HG02885 (cell line): ENCODE measurements at regions not wholly inside any gene's neighbourhood (a gene's known extent, or its start where the extent isn't known, plus 50 kb on each side); places are given as distances from the start of the nearest gene placed in this dataset.
"Not testable (repeated sequence)": the region's sequence is repeated elsewhere in the genome, so short reads cannot be mapped to it uniquely, and the experiment has no call there.

ENCODE experiments used
- ATAC-seq: cut with Tn5 transposase; IDR thresholded peaks from one replicate; pipeline ENCODE4 v1.9.1; 2021; ENCODE audit warnings: mild to moderate bottlenecking; ENCODE audit not compliant: unreplicated experiment, poor library complexity

DNA sequence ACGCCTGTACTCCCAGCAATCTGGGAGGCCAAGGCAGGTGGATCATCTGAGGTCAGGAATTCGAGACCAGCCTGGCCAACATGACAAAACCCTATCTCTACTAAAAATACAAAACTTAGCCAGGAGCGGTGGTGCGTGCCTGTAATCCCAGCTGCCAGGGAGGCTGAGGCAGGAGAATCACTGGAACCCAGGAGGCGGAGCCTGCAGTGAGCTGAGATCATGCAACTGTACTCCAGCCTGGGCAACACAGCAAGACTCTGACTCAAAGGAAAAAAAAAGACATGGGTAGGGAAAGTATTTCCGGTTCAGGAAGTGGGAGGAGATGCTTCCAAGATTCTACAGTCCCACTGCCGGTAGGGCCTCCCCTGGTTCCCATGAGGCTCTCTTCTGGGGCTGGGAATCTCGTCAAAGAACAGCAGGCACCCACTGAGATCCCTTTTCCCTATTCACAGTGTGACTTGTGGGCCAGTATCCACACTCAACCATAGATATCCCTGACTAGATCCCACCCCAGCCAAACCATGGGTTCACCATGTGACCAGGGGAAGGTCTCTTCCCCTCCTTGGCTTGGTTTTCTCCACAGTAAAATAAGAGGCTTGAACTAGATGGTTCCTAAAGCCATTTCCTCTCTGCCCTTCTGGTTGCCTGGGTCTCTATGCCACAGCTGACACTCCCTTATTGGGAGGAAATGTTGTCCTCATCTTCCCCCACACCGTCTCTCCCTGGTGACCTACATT, 443.3 kb downstream of the BUD13 start:
- ATAC-seq, result no peak

DNA sequence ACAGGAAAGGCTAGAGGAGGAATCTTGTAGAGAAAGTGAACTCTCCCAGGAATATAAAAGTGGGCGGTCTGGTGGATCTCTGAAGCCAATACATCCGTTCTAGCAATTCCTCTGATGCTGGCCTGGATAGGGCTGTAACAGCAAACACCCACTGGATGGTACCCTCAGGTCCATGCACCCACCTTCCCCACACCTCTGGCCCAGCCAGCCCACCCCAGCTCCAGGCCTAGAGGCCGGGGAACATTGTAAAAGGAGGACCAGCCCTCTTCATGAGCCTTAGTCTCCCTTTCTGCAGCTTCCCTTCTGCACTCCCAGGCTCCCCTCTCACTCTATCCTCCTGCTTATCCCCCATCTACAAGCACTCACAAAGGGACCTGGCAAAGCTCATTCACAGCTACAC, 443.9 kb downstream of the BUD13 start:
- ATAC-seq, result no peak

DNA sequence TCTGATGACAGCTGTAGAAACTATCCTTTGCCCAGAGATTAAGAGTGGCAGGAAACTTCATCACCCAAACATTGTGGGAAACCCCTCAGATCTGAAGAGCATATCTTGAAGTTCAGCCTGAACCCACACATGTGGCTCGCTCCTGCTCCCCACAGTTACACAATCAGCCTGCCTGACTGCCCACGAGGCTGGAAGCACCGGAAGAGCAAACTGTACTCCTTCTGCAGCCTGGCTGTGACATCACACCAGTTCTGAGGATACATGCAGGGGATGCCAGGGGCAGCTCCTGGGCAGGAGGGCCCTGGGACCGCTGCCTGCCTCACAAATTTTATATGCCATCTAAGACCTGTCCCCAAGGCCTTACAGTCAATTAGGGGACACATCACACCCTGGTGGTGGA, 444.4 kb downstream of the BUD13 start:
- no peak for ATAC-seq

DNA sequence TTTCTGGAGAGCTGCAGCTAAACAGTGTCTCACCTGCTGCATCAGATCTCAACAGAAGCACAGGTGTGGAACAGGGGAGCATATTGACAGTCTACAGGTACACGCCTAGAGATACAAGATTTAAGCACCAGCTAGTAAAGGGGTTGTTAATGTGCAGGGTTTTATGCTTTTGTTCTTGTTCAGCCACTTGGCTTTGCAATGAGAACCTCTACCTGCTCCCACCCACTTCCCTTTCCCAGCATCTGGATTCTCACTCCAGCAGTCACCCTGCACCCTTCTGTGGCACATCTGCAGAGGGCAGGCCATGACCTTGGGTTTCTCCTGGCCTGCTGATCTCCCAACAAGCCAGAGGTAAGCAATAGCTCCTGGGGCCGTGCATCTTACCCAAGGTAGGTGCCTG, 446.6 kb downstream of the BUD13 start:
- no peak for ATAC-seq

DNA sequence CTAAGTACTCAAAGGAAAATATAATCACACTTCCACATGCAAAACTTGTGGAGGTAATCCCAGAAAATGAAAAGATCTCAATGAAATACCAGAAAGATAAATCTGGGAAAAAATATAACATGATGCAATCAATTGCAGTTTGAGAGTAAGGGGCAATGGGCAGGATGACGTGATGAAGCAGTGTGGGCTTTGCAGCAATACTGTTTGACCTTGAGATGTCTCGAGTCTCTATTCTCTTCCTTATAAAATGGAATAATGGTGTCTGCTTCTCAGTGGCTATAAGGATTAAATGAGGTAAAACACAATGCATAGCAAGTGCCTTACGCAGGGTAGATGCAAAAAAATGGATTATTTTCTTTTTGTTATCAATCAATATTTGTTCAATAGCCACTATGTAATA, 447.5 kb downstream of the BUD13 start:
- no peak for ATAC-seq

DNA sequence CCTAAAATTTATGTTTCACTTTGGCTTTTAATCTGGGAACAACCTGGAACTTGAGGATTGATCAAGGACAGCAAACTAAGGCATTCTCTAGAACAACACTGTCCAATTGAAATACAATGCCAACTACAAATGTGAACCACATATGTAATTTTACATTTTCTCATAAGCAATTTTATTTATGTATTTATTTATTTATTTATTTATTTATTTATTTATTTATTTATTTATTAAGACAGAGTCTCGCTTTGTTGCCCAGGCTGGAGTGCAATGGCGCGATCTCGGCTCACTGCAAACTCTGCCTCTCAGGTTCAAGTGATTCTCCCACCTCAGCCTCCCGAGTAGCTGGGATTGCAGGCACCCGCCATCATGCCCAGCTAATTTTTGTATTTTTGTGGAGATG, 448.7 kb downstream of the BUD13 start:
- not testable (repeated sequence) for ATAC-seq

DNA sequence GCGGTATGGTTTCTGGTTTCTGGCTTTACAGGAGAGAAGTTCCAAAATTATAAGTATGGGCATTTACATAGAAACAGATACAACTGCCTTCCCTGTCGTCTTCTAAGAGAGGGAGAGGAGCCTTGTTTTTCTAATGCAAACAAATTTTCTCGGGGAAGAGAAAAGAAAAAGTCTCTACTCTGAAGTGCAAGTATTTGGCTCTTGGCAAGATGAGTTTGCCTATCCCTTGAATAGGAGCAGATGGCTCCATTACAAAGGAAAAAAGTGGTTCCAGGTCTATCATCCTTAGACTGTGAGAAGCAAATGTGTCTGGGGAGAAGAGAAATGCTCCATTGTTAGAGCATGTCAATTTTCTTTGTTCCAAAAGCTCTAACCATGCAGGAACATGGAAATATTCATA, 455.6 kb downstream of the BUD13 start:
- no peak for ATAC-seq

DNA sequence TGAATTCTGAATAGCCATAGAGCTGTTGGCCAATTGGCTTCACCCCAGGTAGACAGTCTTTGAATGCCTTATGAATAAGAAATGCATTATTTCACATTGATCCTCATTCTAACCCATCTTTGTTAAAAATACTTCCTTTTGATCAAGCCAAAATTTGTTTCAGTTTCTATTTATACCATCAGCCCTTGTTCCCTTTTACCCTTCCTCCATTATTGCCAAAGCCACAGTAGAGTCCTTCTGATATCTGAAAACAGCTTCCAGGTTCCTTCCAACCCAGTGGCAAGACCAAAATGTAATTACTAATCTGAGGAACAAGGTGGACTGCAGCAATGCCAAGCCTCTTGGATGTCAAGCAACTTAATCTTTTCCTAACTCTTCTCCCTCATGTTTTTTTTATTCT, 458.8 kb downstream of the BUD13 start:
- ATAC-seq, result no peak

DNA sequence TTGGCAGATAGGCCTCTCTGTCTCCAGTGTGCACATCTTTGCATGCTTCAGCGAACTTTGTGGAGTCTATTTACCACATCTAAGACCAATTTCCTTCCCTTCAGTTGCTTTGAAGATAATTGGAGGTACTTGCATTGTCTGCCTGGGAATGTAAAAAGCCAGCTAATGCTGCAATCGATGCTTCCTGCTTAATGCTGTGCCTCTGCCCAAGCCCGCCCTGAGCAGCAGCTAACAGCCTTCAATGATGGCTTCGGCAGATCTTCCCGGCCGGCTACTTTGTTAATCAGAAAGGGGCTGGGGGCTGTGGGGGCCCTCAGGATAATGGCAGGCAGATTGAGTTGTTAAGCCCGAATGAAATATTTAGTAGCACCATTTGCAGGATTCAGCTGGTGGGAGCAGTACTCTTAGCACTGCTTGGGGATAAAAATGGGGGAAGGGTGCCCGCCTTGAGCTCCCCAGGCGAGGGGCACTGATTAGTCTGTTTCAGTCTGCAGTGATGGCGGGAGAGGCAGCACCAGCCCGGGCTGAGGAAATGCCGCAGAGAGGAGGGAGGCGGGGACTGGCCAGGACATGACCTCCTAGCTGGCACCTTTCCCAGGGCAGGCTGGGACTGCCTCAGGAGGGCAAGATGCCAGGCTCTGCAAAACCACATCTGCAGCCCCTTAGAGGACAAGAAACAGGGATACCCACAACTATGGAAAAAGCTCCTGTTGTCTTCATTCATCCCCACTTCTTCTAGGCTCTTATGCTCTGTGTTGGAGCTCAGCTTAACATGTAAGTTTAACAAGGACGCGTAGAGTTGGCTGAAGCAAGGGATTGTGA, 460.0 kb downstream of the BUD13 start:
- ATAC-seq, result no peak

DNA sequence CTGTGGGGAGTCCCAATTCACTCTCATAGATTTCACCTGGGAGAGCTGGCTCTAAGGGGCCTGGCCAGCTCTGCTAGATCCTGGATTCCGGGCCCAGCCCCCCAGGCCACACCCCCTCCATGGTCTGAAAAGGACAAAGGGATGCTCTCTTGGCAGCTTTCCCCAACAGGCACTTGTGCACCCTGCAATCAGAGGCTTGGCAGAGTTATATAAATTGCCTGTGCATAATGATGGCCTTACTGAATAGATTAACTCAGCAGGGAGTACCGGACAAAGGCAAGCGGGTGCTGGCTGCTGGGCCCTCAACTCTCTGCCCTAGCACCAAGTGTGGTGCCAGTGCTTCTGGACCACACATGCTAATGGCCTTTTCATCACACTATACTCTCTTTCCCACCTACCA, 461.6 kb downstream of the BUD13 start:
- ATAC-seq, result no peak

DNA sequence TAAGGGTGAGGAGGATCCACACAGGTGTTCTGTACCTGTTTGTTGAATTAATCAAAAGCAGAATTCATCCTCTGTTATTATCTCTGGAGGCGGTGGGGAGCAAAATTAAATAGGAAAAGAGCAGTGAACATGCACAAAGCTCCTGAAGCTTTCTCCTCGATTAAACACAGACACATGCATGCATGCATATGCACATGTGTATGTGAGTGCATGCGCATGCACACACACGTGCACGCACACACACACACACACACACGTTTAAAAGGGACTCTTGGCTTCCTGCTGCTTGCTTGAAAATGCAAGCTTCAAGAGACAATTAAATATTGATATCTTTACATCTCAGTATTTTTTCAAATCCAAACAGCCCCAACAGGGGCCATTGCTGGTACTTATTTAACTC, 462.1 kb downstream of the BUD13 start:
- no peak for ATAC-seq

DNA sequence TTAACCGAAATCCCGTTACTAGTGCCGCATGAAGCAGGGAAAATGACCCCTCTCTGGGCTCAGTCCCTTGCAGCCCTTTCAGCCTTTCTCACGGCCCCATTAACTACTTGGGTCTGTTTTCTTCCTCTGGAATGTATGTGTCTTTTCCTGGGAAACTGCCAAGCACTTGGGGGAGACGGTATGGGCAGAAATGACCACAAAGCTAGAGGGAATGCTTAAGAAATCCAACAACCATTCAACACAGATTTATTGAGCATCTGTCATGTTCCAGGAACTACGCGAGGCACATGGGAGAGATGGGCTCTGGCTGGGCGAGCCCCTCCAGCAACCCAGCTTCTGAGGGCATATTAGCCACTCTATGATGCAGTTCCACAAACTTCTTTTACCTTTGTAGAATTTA, 462.6 kb downstream of the BUD13 start:
- ATAC-seq, result no peak

DNA sequence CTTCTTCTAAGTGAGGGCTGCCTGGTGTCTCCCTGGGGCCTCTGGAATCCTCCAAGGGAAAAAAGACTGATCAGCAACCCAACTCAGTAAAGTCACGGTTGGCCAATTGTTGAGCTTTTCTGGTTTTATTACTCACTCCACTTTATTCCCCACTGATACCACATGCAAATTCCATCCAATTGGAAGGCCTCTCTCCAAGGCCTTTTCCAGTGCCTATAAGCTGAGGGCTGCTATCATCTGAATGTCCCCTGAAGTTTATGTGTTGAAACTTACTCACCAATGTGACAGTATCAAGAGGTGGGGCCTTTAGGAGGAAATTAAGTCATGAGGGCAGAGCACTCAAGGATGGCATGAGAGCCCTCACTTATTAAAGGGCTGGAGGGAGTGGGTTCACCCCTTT, 463.3 kb downstream of the BUD13 start:
- ATAC-seq, result no peak

DNA sequence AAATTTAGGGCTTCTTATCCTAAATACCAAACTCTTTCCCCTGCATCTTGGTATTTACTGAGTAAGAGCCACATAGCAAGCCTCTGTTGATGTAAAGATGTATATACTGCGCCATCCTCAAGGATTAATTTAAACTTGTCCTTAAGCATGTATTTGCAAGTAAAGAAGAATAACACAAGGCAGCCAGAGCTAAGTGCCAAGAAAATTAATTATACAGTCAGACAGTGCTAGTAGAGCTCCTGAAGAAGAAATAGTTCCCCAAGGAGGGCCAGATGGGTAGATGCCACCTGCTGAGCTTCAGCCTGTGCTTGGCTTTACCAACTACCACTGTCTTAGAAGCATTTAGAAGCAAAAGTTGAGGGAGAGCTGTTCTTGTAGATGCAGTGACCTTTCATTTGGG, 470.0 kb downstream of the BUD13 start:
- ATAC-seq, result no peak

DNA sequence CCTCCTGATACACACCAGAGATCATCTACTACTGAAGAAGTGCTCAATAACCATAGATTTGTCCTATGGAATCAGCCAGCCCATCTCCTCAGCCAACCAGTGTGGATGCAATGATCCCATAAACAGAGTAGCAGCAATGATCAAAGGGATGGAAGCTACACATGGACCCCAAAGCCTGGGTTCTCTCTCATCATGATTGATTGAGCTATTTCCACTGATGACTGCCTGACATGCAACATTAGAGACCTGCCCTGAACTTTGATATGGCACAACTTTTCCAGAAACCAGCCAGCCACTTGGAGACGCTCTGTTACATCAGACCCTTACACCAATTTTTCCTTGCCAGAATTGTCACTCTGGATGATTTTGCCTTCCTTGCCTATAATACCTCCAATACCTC, 471.6 kb downstream of the BUD13 start:
- ATAC-seq, result no peak

DNA sequence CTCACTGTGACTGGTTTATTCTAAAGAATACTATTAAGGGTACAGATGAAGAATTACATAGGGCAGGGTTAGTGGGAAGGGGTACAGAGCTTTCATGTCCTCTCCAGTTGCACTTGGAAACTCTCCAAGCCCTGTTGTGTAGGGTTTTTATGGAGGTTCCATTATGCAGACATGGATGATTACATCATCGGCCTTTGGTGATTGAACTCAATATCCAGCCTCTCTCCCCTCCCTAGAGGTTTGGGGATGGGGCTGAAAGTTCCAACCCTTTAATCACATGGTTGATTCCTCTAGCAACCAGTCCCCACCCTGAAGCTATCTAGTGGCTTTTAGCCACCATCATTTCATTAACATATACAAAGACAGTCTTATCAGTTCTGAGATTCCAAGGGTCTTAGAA, 472.6 kb downstream of the BUD13 start:
- no peak for ATAC-seq

DNA sequence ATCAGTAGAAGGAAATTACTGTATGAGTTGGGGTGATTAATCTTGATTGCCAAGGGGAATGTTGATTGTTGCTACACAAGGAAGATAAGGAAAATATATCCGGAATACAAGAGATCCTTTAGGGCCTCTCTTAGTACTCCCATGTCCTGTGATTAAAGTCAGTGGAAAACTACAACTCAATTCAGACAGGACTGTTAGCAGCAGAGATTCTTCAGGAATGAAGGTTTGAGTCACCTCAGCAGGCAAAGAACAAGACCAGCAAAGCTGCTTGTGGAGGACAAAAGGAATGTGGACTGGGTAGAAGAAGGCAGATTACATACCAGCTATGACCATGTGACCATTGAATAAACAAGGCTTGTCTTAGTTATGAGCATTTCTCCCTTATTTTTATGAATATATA, 478.2 kb downstream of the BUD13 start:
- no peak for ATAC-seq

DNA sequence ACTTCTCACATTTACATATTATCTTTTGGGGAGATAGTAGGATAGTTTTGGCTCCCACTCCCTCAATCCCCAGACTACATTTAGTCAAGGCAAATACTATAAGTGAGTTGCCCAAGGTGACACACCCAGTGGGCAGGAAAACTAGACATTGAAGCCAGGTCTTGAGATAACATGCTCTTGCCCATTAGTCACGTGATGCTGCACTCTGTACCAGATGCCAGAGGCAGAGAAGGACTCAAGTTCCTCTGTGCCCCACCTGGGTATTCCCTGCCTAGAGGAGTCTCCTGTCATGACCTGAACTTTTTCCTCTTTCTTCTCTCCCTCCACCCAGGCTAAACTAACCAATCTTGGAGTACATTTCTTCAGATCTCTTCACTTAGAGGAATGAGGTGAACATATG, 484.9 kb downstream of the BUD13 start:
- ATAC-seq, result no peak

DNA sequence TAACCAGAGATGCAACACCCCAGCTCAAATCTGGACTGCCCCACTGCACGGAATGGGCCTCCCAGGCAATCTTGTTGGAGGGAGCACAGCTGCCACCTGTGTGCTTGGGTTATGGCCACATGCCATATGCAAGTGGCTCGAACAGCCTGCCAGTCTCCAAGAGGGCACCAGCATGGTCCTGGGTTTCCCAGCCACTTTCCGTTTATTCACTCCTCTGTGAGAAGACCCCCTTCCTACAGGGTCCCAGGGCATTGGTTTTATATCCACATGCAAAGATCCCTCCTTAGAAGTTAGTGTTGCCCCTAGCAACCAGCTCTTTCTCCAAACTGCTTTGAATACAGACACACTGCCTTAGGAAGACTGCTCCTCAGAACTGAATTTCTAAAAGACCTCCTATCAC, 487.8 kb downstream of the BUD13 start:
- ATAC-seq, result no peak

DNA sequence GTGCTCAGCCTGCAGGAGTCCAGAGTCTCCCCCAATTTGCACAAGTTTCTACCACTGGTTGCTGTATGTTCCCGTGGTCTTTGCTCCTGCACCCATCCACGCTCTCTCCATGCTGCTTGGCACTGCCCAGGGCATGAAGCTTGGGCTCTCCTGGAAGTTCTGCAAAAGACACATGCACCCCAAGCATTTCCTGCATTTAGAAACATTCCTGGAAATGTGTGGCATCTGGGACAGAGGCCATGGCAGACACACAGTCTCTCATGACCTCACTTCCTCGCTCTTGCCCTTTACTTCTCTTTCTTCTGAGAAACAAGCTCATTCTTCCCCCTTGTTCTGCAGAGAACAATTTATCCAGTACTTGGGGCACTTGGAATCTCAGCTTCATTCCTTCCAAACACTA, 489.5 kb downstream of the BUD13 start:
- ATAC-seq, result no peak

DNA sequence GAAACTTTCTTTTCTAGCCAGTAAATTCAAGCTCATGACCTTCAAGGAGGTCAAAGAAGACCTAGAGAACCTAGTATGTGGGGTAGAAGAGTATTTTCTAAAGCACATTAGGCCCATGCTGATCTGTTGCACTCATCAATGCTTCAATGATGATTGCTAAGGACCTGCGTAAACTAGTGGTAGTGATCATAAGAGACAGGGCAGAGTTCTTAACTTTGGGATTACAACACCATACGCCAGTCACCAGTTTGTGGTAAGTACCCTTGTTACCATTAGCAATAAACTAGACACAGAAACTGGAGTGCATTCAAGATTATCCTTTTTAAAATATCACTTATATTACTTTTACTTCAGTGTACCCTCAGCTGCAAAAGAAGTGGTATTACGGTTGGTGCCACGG, 490.3 kb downstream of the BUD13 start:
- no peak for ATAC-seq
